WTC11 (cell line): ENCODE measurements at regions not wholly inside any gene's neighbourhood (a gene's known extent, or its start where the extent isn't known, plus 50 kb on each side); places are given as distances from the start of the nearest gene placed in this dataset.

Experiments used
- AR ChIP-seq: fragments of 250-450 bp; sonication (Bioruptor Pico); IDR thresholded peaks from 2 replicates; pipeline ENCODE4 v1.9.0; 2021; ENCODE audit warnings: mild to moderate bottlenecking
- CREB1 ChIP-seq: sonication (generic); formaldehyde crosslinking; IDR thresholded peaks from 2 replicates; pipeline ENCODE4 v1.8.0; 2023; ENCODE audit warnings: mild to moderate bottlenecking, missing genetic modification reagents
- CREM ChIP-seq: sonication (generic); formaldehyde crosslinking; IDR thresholded peaks from 2 replicates; pipeline ENCODE4 v1.8.1; 2022; ENCODE audit warnings: mild to moderate bottlenecking, missing genetic modification reagents, moderate library complexity
- CTCF ChIP-seq: fragments of 200-600 bp; IDR thresholded peaks from 2 replicates; pipeline ENCODE4 v1.8.0; 2022; ENCODE audit warnings: antibody characterized with exemption
- TCF7 ChIP-seq: sonication (generic); formaldehyde crosslinking; IDR thresholded peaks from 2 replicates; pipeline ENCODE4 v1.8.0; 2022; ENCODE audit warnings: mild to moderate bottlenecking, low read depth, missing genetic modification reagents, moderate library complexity
- TEAD1 ChIP-seq: sonication (generic); formaldehyde crosslinking; IDR thresholded peaks from 2 replicates; pipeline ENCODE4 v1.8.0; 2022; ENCODE audit warnings: mild to moderate bottlenecking, missing genetic modification reagents
- ZNF121 ChIP-seq: sonication (generic); formaldehyde crosslinking; IDR thresholded peaks from 2 replicates; pipeline ENCODE4 v1.8.0; 2023; ENCODE audit warnings: missing genetic modification reagents
- ZNF138 ChIP-seq: sonication (generic); formaldehyde crosslinking; conservative IDR thresholded peaks from 2 replicates; pipeline ENCODE4 v1.8.1; 2022; ENCODE audit warnings: mild to moderate bottlenecking, moderate library complexity, missing genetic modification reagents
- ZNF317 ChIP-seq: sonication (generic); formaldehyde crosslinking; IDR thresholded peaks from 2 replicates; pipeline ENCODE4 v1.8.1; 2023; ENCODE audit warnings: low read depth, mild to moderate bottlenecking, moderate library complexity, missing genetic modification reagents, borderline replicate concordance
- ZNF396 ChIP-seq: fragments of 250-450 bp; sonication (Bioruptor Pico); IDR thresholded peaks from 2 replicates; pipeline ENCODE4 v1.8.0; 2021; ENCODE audit warnings: mild to moderate bottlenecking, moderate library complexity, borderline replicate concordance
- ZNF512 ChIP-seq: sonication (generic); formaldehyde crosslinking; IDR thresholded peaks from 2 replicates; pipeline ENCODE4 v1.8.1; 2022; ENCODE audit warnings: missing genetic modification reagents, borderline replicate concordance
- ZSCAN18 ChIP-seq: fragments of 250-450 bp; sonication (Bioruptor Pico); IDR thresholded peaks from 2 replicates; pipeline ENCODE4 v2.1.2; 2022; ENCODE audit warnings: mild to moderate bottlenecking, moderate library complexity

- TF ChIP-seq ZNF317 (CRISPR knock-in tag): no peak
- TF ChIP-seq CTCF: no peak
- no peak for TF ChIP-seq CREM (CRISPR knock-in tag)
- TF ChIP-seq CREB1: no peak
- no peak for TF ChIP-seq ZSCAN18 (CRISPR knock-in tag)
- no peak for TF ChIP-seq ZNF396
- no peak for TF ChIP-seq ZNF512 (CRISPR knock-in tag)
- no peak for TF ChIP-seq TCF7 (CRISPR knock-in tag)
- no peak for TF ChIP-seq ZNF138 (CRISPR knock-in tag)
- no peak for TF ChIP-seq TEAD1 (CRISPR knock-in tag)
- no peak for TF ChIP-seq ZNF121 (CRISPR knock-in tag)
- TF ChIP-seq AR (CRISPR knock-in tag): no peak
Measured at GRCh38 chr13:112251930-112252585, 124.1 kb upstream of the SPACA7 start.
